ENCODE measurements at regions not wholly inside any gene's neighbourhood (a gene's known extent, or its start where the extent isn't known, plus 50 kb on each side); places are given as distances from the start of the nearest gene placed in this dataset.

GRCh38 chr18:40235836-40236235, 1719.2 kb upstream of the PIK3C3 start:
- FAIRE-seq = no peak
- no peak overlapping the region for H3K27ac Mint-ChIP-seq (ENCODE audit: unreplicated experiment)
- H3K4me3 Mint-ChIP-seq (ENCODE audit: unreplicated experiment) = no peak overlapping the region
- Histone ChIP-seq H3K79me2 (ENCODE audit: insufficient read depth, low read length) (no peaks in the 10 kb centered on the region), H3K9ac (ENCODE audit: low read length) (no peak overlapping the region), H3K4me1 (ENCODE audit: insufficient read depth, low read length) (no peaks in the 10 kb centered on the region), H3K27ac (ENCODE audit: low read depth, low read length) (no peak overlapping the region), H3K4me2 (ENCODE audit: low read length) (no peak overlapping the region), H2AFZ (ENCODE audit: low read depth, low read length) (no peak overlapping the region), H4K20me1 (ENCODE audit: insufficient read depth, low read length) (no peaks in the 10 kb centered on the region), H3K4me3 (ENCODE audit: insufficient read depth, low read depth, low read length) (no peak overlapping the region), H3K9me3 (ENCODE audit: insufficient read depth, low read depth, low read length) (no peaks in the 10 kb centered on the region), H3K36me3 (ENCODE audit: insufficient read depth, low read length) (no peaks in the 10 kb centered on the region), H3K27me3 (ENCODE audit: insufficient read depth, low read length) (no peaks in the 10 kb centered on the region)
- H3K27me3 Mint-ChIP-seq (ENCODE audit: low read depth, unreplicated experiment) = no peaks in the 10 kb centered on the region
- H3K36me3 Mint-ChIP-seq (ENCODE audit: low read depth, unreplicated experiment) = no peaks in the 10 kb centered on the region
- no peaks in the 10 kb centered on the region for H3K9me3 Mint-ChIP-seq (ENCODE audit: unreplicated experiment)
- no peaks in the 10 kb centered on the region for H3K4me1 Mint-ChIP-seq (ENCODE audit: low read depth, unreplicated experiment)
- no peak for DNase-seq (ENCODE audit: low read depth)
- TF ChIP-seq CTCF (IDR thresholded peaks at IDR 0.05; ENCODE audit: insufficient read depth, low read depth, low read length) (no peak), EZH2 (IDR thresholded peaks at IDR 0.05; ENCODE audit: insufficient read depth, low read length) (no peak)

- no peaks in the 10 kb centered on the region for H3K4me1 ChIP-seq (ENCODE audit: insufficient read depth, low read length)
- H3K4me2 ChIP-seq (ENCODE audit: low read length) = no peak overlapping the region
- no peak overlapping the region for H2AFZ ChIP-seq (ENCODE audit: low read depth, low read length)
- no peaks in the 10 kb centered on the region for H3K27me3 Mint-ChIP-seq (ENCODE audit: low read depth, unreplicated experiment)
- no peak overlapping the region for H3K4me3 ChIP-seq (ENCODE audit: insufficient read depth, low read depth, low read length)
- H3K79me2 ChIP-seq (ENCODE audit: insufficient read depth, low read length) = no peaks in the 10 kb centered on the region
- no peaks in the 10 kb centered on the region for H3K9me3 ChIP-seq (ENCODE audit: insufficient read depth, low read depth, low read length)
- H3K27ac Mint-ChIP-seq (ENCODE audit: unreplicated experiment) = no peak overlapping the region
- H3K27me3 ChIP-seq (ENCODE audit: insufficient read depth, low read length) = no peaks in the 10 kb centered on the region
- H3K27ac ChIP-seq (ENCODE audit: low read depth, low read length) = no peak overlapping the region
- TF ChIP-seq EZH2 (IDR thresholded peaks at IDR 0.05; ENCODE audit: insufficient read depth, low read length) (no peak), CTCF (IDR thresholded peaks at IDR 0.05; ENCODE audit: insufficient read depth, low read depth, low read length) (no peak)
- DNase-seq (ENCODE audit: low read depth) (no peak), FAIRE-seq (no peak)
- no peaks in the 10 kb centered on the region for H3K9me3 Mint-ChIP-seq (ENCODE audit: unreplicated experiment)
- H3K9ac ChIP-seq (ENCODE audit: low read length) = no peak overlapping the region
- H3K36me3 ChIP-seq (ENCODE audit: insufficient read depth, low read length) = no peaks in the 10 kb centered on the region
- no peaks in the 10 kb centered on the region for H3K36me3 Mint-ChIP-seq (ENCODE audit: low read depth, unreplicated experiment)
- H3K4me1 Mint-ChIP-seq (ENCODE audit: low read depth, unreplicated experiment) = no peaks in the 10 kb centered on the region
- no peaks in the 10 kb centered on the region for H4K20me1 ChIP-seq (ENCODE audit: insufficient read depth, low read length)
- no peak overlapping the region for H3K4me3 Mint-ChIP-seq (ENCODE audit: unreplicated experiment)
These were observed 1719.7 kb upstream of the PIK3C3 start for GRCh38 chr18:40235323-40235722.

GRCh38 chr18:40233931-40234616, 1721.0 kb upstream of the PIK3C3 start:
- Histone ChIP-seq H3K9ac (ENCODE audit: low read length) (no peak overlapping the region), H3K27ac (ENCODE audit: low read depth, low read length) (no peak overlapping the region), H3K4me2 (ENCODE audit: low read length) (no peak overlapping the region), H3K27me3 (ENCODE audit: insufficient read depth, low read length) (no peaks in the 10 kb centered on the region), H3K36me3 (ENCODE audit: insufficient read depth, low read length) (no peaks in the 10 kb centered on the region), H2AFZ (ENCODE audit: low read depth, low read length) (no peak overlapping the region), H3K79me2 (ENCODE audit: insufficient read depth, low read length) (no peaks in the 10 kb centered on the region), H3K9me3 (ENCODE audit: insufficient read depth, low read depth, low read length) (no peaks in the 10 kb centered on the region), H4K20me1 (ENCODE audit: insufficient read depth, low read length) (no peaks in the 10 kb centered on the region), H3K4me3 (ENCODE audit: insufficient read depth, low read depth, low read length) (no peak overlapping the region), H3K4me1 (ENCODE audit: insufficient read depth, low read length) (no peaks in the 10 kb centered on the region)
- no peaks in the 10 kb centered on the region for H3K36me3 Mint-ChIP-seq (ENCODE audit: low read depth, unreplicated experiment)
- no peaks in the 10 kb centered on the region for H3K4me1 Mint-ChIP-seq (ENCODE audit: low read depth, unreplicated experiment)
- no peak for DNase-seq (ENCODE audit: low read depth)
- no peak overlapping the region for H3K4me3 Mint-ChIP-seq (ENCODE audit: unreplicated experiment)
- no peaks in the 10 kb centered on the region for H3K9me3 Mint-ChIP-seq (ENCODE audit: unreplicated experiment)
- TF ChIP-seq EZH2 (IDR thresholded peaks at IDR 0.05; ENCODE audit: insufficient read depth, low read length) = no peak
- TF ChIP-seq CTCF (IDR thresholded peaks at IDR 0.05; ENCODE audit: insufficient read depth, low read depth, low read length) = no peak
- no peaks in the 10 kb centered on the region for H3K27me3 Mint-ChIP-seq (ENCODE audit: low read depth, unreplicated experiment)
- FAIRE-seq = no peak
- no peak overlapping the region for H3K27ac Mint-ChIP-seq (ENCODE audit: unreplicated experiment)
